Heart right ventricle (tissue), 16 donors: ENCODE measurements at regions not wholly inside any gene's neighbourhood (a gene's known extent, or its start where the extent isn't known, plus 50 kb on each side); places are given as distances from the start of the nearest gene placed in this dataset.
A peak's percentile ranks its signal among the peaks of the same experiment; 100 is the strongest.

ENCODE experiments used
- ATAC-seq, 8 donors: fragments of 200-7000 bp; cut with Tn5 transposase; one replicate each; pipeline ENCODE4 v1.9.1; 2020; ENCODE audit warnings: mild to moderate bottlenecking in 8 of 8, moderate library complexity in 8 of 8, moderate number of reproducible peaks in 1 of 8
- DNase-seq, 2 donors: peaks; one replicate each; pipeline ENCODE4 v3.0.0-alpha.2; 2020
- H3K27ac ChIP-seq, 10 donors: fragments of 200-600 bp; sonication (generic) in 2 of 10; one replicate each; pipeline versions ENCODE4 v1.5.0 to v1.8.0; 2020 to 2022; ENCODE audit warnings: mild to moderate bottlenecking in 3 of 10
- H3K27me3 ChIP-seq, 7 donors: fragments of 200-600 bp; one replicate each; pipeline ENCODE4 v1.8.0; 2021 to 2022; ENCODE audit warnings: mild to moderate bottlenecking in 2 of 7
- H3K36me3 ChIP-seq, 9 donors: fragments of 200-600 bp; sonication (generic) in 1 of 9; one replicate each; pipeline versions ENCODE4 v1.5.0 to v1.8.0; 2020 to 2022; ENCODE audit warnings: mild to moderate bottlenecking in 2 of 9
- H3K4me1 ChIP-seq, 9 donors: fragments of 200-600 bp; sonication (generic) in 1 of 9; one replicate each; pipeline versions ENCODE4 v1.5.0 to v1.8.0; 2020 to 2022; ENCODE audit warnings: mild to moderate bottlenecking in 4 of 9
- H3K4me3 ChIP-seq, 10 donors: fragments of 200-600 bp; sonication (generic) in 2 of 10; one replicate each; pipeline versions ENCODE4 v1.5.0 to v1.8.0; 2020 to 2022; ENCODE audit warnings: mild to moderate bottlenecking in 7 of 10, moderate library complexity in 2 of 10
- H3K9me3 ChIP-seq, 11 donors: fragments of 200-600 bp in 10 of 11; sonication (generic) in 2 of 11; one replicate each; pipeline versions ENCODE4 v1.5.0 to v1.8.0; 2013 to 2022; ENCODE audit warnings: mild to moderate bottlenecking in 2 of 11, control low read depth in 1 of 11, moderate library complexity in 1 of 11
- CTCF ChIP-seq, 9 donors: fragments of 200-600 bp; sonication (generic) in 2 of 9; IDR thresholded peaks; one replicate each; pipeline versions ENCODE4 v1.5.0 to v1.8.0; 2021 to 2022; ENCODE audit warnings: antibody characterized with exemption in 9 of 9, mild to moderate bottlenecking in 5 of 9, moderate library complexity in 1 of 9
- WGBS, 2 donors: extraction: QIAGEN DNeasy Blood & Tissue Kit; methylation state at CpG; one replicate each; pipeline ENCODE4 v1.1.7; 2013; ENCODE audit warnings: inconsistent platforms in 1 of 2; 5-methylcytosine and 5-hydroxymethylcytosine counted together
- intact Hi-C, 10 donors: fragments of 100-400 bp; cut with DNase I; formaldehyde crosslinking; loops; one replicate each; pipeline versions ENCODE4 v1.11.1 to v1.14.2; 2022
- donor health status: Arrhythmogenic right ventricular cardiomyopathy.
- donor health status: ischemic (EF 13 %, LVEDD 7.1; RV severe dilation, severe dysfunction).
- donor health status: healthy with polysubstance abuse.
- donor health status: DM: no; HTN: yes; CAD: no.
- donor health status: DM: no; HTN: no; CAD: no.
- donor health status: ischemic (EF 25% LVEDD 6.9; RV normal size, moderate dysfunction).
- donor health status: ischemic (EF 25% LVEDD 5.7; RV mildly dilated, moderate dysfunction).
- donor health status: healthy.
- donor health status: DM: yes; HTN: yes; CAD: no.
- donor health status: Ischemic cardiomyopathy.
- donor health status: ischemic (EF 35%, LVEDD 5.7; RV mildly dilated, moderate dysfunction).
- donor health status: nonischemic (EF 11% LVEDD 7.7; RV severe dilation, severe dysfunction).
- donor health status: DM: yes; HTN: yes; CAD: no.
- donor health status: PGD.
- donor health status: ischemic (EF 29% LVEDD 5.4; RV normal size, mild dysfunction).
- donor health status: nonischemic (EF 23%, LVEDD 6.1; RV moderate dilation, normal function).

GRCh38 chr13:34011552-34012085 is 193.7 kb downstream of the RFC3 start:
- H3K4me1 ChIP-seq: no peaks in the 10 kb centered on the region
- no peak for TF ChIP-seq CTCF (IDR thresholded peaks at IDR 0.05)
- H3K4me3 ChIP-seq: no peak overlapping the region
- H3K27ac ChIP-seq: no peak overlapping the region
- 70 to 71% methylated on average over 11 of the region's 11 CpGs for WGBS, 2 donors
- no peaks in the 10 kb centered on the region for H3K9me3 ChIP-seq
- H3K36me3 ChIP-seq: no peaks in the 10 kb centered on the region
- DNase-seq (no peak), ATAC-seq (peak in 1 of 8 donors; percentile 56)
- peaks cover 0 to 4% (median 0%) of the 10 kb centered on the region in 7 donors for H3K27me3 ChIP-seq
- intact Hi-C loops: no loop called here

GRCh38 chr13:34012382-34012781 is 194.4 kb downstream of the RFC3 start:
- Histone ChIP-seq H3K4me1 (no peaks in the 10 kb centered on the region), H3K4me3 (no peak overlapping the region), H3K9me3 (no peaks in the 10 kb centered on the region), H3K36me3 (no peaks in the 10 kb centered on the region), H3K27ac (no peak overlapping the region), H3K27me3 (peaks cover 0 to 4% (median 0%) of the 10 kb centered on the region in 7 donors)
- intact Hi-C loops: no loop called here
- ATAC-seq (no peak), DNase-seq (no peak)
- 65 to 69% methylated on average over 2 of the region's 2 CpGs for WGBS, 2 donors
- TF ChIP-seq CTCF (IDR thresholded peaks at IDR 0.05): no peak

GRCh38 chr13:34013061-34013460 is 195.1 kb downstream of the RFC3 start:
- no peaks in the 10 kb centered on the region for H3K9me3 ChIP-seq
- peaks cover 0 to 4% (median 0%) of the 10 kb centered on the region in 7 donors for H3K27me3 ChIP-seq
- no peak for ATAC-seq
- no peaks in the 10 kb centered on the region for H3K36me3 ChIP-seq
- DNase-seq: no peak
- H3K4me3 ChIP-seq: no peak overlapping the region
- intact Hi-C loops: no loop called here
- 88 to 89% methylated on average over 6 of the region's 6 CpGs for WGBS, 2 donors
- H3K4me1 ChIP-seq: no peaks in the 10 kb centered on the region
- H3K27ac ChIP-seq: no peak overlapping the region
- no peak for TF ChIP-seq CTCF (IDR thresholded peaks at IDR 0.05)

- intact Hi-C loops: no loop called here
- peaks cover 0 to 21% (median 13%) of the 10 kb centered on the region in 11 donors for H3K9me3 ChIP-seq
- TF ChIP-seq CTCF (IDR thresholded peaks at IDR 0.05): no peak
- no peaks in the 10 kb centered on the region for H3K36me3 ChIP-seq
- no peak for DNase-seq
- ATAC-seq: no peak
- WGBS, 2 donors: 59 to 66% methylated on average over 4 of the region's 4 CpGs
- no peak overlapping the region for H3K27ac ChIP-seq
- H3K4me1 ChIP-seq: no peaks in the 10 kb centered on the region
- no peak overlapping the region for H3K4me3 ChIP-seq
- peaks cover 0 to 4% (median 0%) of the 10 kb centered on the region in 7 donors for H3K27me3 ChIP-seq
Measured at GRCh38 chr13:34017231-34017630, 199.3 kb downstream of the RFC3 start.
